K562 (cell line): ENCODE measurements at regions not wholly inside any gene's neighbourhood (a gene's known extent, or its start where the extent isn't known, plus 50 kb on each side); places are given as distances from the start of the nearest gene placed in this dataset.
A peak's percentile ranks its signal among the peaks of the same experiment; 100 is the strongest.

ENCODE experiments used
- BMI1 ChIP-seq: fragments of 150-350 bp; IDR thresholded peaks from 2 replicates; pipeline ENCODE4 v1.6.1; 2014; ENCODE audit warnings: low read length
- CAMTA2 ChIP-seq: fragments of 250-450 bp; sonication (Bioruptor Pico); conservative IDR thresholded peaks from 2 replicates; pipeline ENCODE4 v1.5.1; 2022
- CEBPB ChIP-seq: fragments of 450-650 bp; IDR thresholded peaks from 2 replicates; pipeline ENCODE4 v1.6.1; 2016; ENCODE audit warnings: missing genetic modification characterization, missing compliant biosample characterization
- CXXC5 ChIP-seq: fragments of 250-450 bp; sonication (Bioruptor Pico); IDR thresholded peaks from 2 replicates; pipeline ENCODE4 v1.8.0; 2022; ENCODE audit warnings: inconsistent platforms, mild to moderate bottlenecking, moderate library complexity
- EHMT2 ChIP-seq: fragments of 450-650 bp; IDR thresholded peaks from 2 replicates; pipeline ENCODE4 v1.6.1; 2018; ENCODE audit warnings: antibody characterized with exemption
- EP300 ChIP-seq: IDR thresholded peaks from 2 replicates; pipeline ENCODE4 v1.6.1; 2012; ENCODE audit warnings: low read length, improper control_type of control experiment
- GTF3C2 ChIP-seq: IDR thresholded peaks from 3 replicates; pipeline ENCODE4 v1.6.1; 2011; ENCODE audit warnings: borderline replicate concordance, mild to moderate bottlenecking, moderate library complexity; ENCODE audit not compliant: insufficient read length; ENCODE audit errors: extremely low read depth
- HCFC1 ChIP-seq: IDR thresholded peaks from 2 replicates; pipeline ENCODE4 v1.6.1; 2012; ENCODE audit warnings: low read depth, low read length, improper control_type of control experiment
- HDAC3 ChIP-seq: fragments of 450-650 bp; IDR thresholded peaks from 2 replicates; pipeline ENCODE4 v1.6.1; 2018; ENCODE audit warnings: borderline replicate concordance, mild to moderate bottlenecking, moderate library complexity; ENCODE audit not compliant: partially characterized antibody
- HOMEZ ChIP-seq: fragments of 250-450 bp; sonication (Bioruptor Pico); IDR thresholded peaks from 2 replicates; pipeline ENCODE4 v1.4.0; 2020; ENCODE audit warnings: mild to moderate bottlenecking, moderate library complexity
- IRF2 ChIP-seq: sonication (generic); formaldehyde crosslinking; IDR thresholded peaks from 2 replicates; pipeline ENCODE4 v1.8.1; 2022; ENCODE audit warnings: mild to moderate bottlenecking, missing genetic modification reagents
- MCM3 ChIP-seq: fragments of 450-650 bp; IDR thresholded peaks from 2 replicates; pipeline ENCODE4 v1.6.1; 2016
- MTA3 ChIP-seq: fragments of 450-650 bp; formaldehyde crosslinking; IDR thresholded peaks from 2 replicates; pipeline ENCODE4 v1.6.1; 2017; ENCODE audit warnings: mild to moderate bottlenecking, borderline replicate concordance
- NR1H2 ChIP-seq: sonication (generic); formaldehyde crosslinking; IDR thresholded peaks from 2 replicates; pipeline ENCODE4 v1.4.0; 2020; ENCODE audit warnings: mild to moderate bottlenecking, missing genetic modification reagents
- NR4A1 ChIP-seq, 2 experiments: fragments of 250-450 bp in 1 of 2; fragments of 450-650 bp in 1 of 2; sonication (Bioruptor Pico) in 1 of 2; IDR thresholded peaks; 2 replicates each; pipeline versions ENCODE4 v1.4.0 to v1.6.1; 2016 to 2020; ENCODE audit warnings: mild to moderate bottlenecking in 2 of 2, missing compliant biosample characterization in 1 of 2, missing genetic modification characterization in 1 of 2, moderate library complexity in 1 of 2
- PHF20 ChIP-seq: fragments of 450-650 bp; IDR thresholded peaks from 2 replicates; pipeline ENCODE4 v1.6.1; 2018; ENCODE audit not compliant: partially characterized antibody
- RBBP5 ChIP-seq: fragments of 200-600 bp; sonication (generic); IDR thresholded peaks from 2 replicates; pipeline ENCODE4 v1.6.1; 2012; ENCODE audit warnings: borderline replicate concordance, mild to moderate bottlenecking, low read length, control low read depth, inconsistent platforms; ENCODE audit not compliant: insufficient read depth, poor library complexity, severe bottlenecking
- RBM15 ChIP-seq: fragments of 200-400 bp; formaldehyde crosslinking; IDR thresholded peaks from 2 replicates; pipeline ENCODE4 v1.6.1; 2018; ENCODE audit warnings: mild to moderate bottlenecking, low read length, moderate library complexity; ENCODE audit not compliant: insufficient read depth
- SETDB1 ChIP-seq: IDR thresholded peaks from one replicate; pipeline ENCODE4 v1.6.1; 2012; ENCODE audit warnings: low read length, control low read depth, inconsistent platforms
- SLC30A9 ChIP-seq: fragments of 250-450 bp; sonication (Bioruptor Pico); IDR thresholded peaks from 2 replicates; pipeline ENCODE4 v1.8.0; 2022; ENCODE audit warnings: mild to moderate bottlenecking, moderate library complexity
- SPI1 ChIP-seq: IDR thresholded peaks from 2 replicates; pipeline ENCODE4 v1.6.1; 2011; ENCODE audit warnings: low read depth, low read length, control low read depth, borderline replicate concordance
- TCF7L2 ChIP-seq: fragments of 150-350 bp; IDR thresholded peaks from 2 replicates; pipeline ENCODE4 v1.6.1; 2016; ENCODE audit warnings: low read depth, mild to moderate bottlenecking, low read length, moderate library complexity
- TFAP4 ChIP-seq: sonication (generic); formaldehyde crosslinking; IDR thresholded peaks from 2 replicates; pipeline ENCODE4 v1.8.0; 2022; ENCODE audit warnings: missing genetic modification reagents, mild to moderate bottlenecking, moderate library complexity, borderline replicate concordance
- ZFX ChIP-seq: sonication (generic); formaldehyde crosslinking; IDR thresholded peaks from 2 replicates; pipeline ENCODE4 v1.8.0; 2022; ENCODE audit warnings: mild to moderate bottlenecking, missing genetic modification reagents, moderate library complexity
- ZNF584 ChIP-seq: fragments of 200-800 bp; sonication (Bioruptor generic); IDR thresholded peaks from 2 replicates; pipeline ENCODE4 v1.6.1; 2016; ENCODE audit warnings: low read depth, mild to moderate bottlenecking, missing genetic modification characterization, missing compliant biosample characterization
- ZNF830 ChIP-seq: fragments of 250-450 bp; sonication (Bioruptor Pico); IDR thresholded peaks from 2 replicates; pipeline ENCODE4 v1.5.0; 2021; ENCODE audit warnings: mild to moderate bottlenecking

GRCh38 chr11:44505581-44506054, 59.8 kb upstream of the CD82 start (continued):
- no peak for TF ChIP-seq GTF3C2
- no peak for TF ChIP-seq IRF2 (CRISPR knock-in tag)
- TF ChIP-seq NR4A1 (CRISPR knock-in tag; IDR thresholded peaks at IDR 0.05), result no peak
- no peak for TF ChIP-seq NR4A1 (tag; IDR thresholded peaks at IDR 0.05)
- no peak for TF ChIP-seq CXXC5 (CRISPR knock-in tag)
- peak; percentile 29; the same call in 1 of the 2 replicates for TF ChIP-seq EP300
- no peak for TF ChIP-seq HDAC3
- 0 out of 2 replicates have a peak, but pooled peaks have one; percentile 27 for TF ChIP-seq ZNF584 (CRISPR knock-in tag)
- TF ChIP-seq HOMEZ (CRISPR knock-in tag), result no peak
- no peak for TF ChIP-seq TCF7L2
- TF ChIP-seq NR1H2, result no peak
- 0 out of 2 replicates have a peak, but pooled peaks have one; percentile 18 for TF ChIP-seq MTA3
- TF ChIP-seq PHF20, result no peak
- no peak for TF ChIP-seq CAMTA2
- TF ChIP-seq ZFX (CRISPR knock-in tag), result no peak
- TF ChIP-seq EHMT2, result peak; percentile 70; the same call in 1 of the 2 replicates
- no peak for TF ChIP-seq BMI1
- no peak for TF ChIP-seq RBM15
- TF ChIP-seq CEBPB (tag), result peak; percentile 39; the same call in 1 of the 2 replicates
- TF ChIP-seq MCM3, result no peak
- TF ChIP-seq HCFC1, result no peak
- TF ChIP-seq SPI1, result peak; percentile 86
- TF ChIP-seq TFAP4 (CRISPR knock-in tag), result no peak
- no peak for TF ChIP-seq SLC30A9
- no peak for TF ChIP-seq RBBP5
- no peak for TF ChIP-seq ZNF830 (CRISPR knock-in tag)
- TF ChIP-seq SETDB1, result no peak
